GM21515 (cell line): ENCODE measurements at regions not wholly inside any gene's neighbourhood (a gene's known extent, or its start where the extent isn't known, plus 50 kb on each side); places are given as distances from the start of the nearest gene placed in this dataset.

Experiments used
- ATAC-seq: cut with Tn5 transposase; IDR thresholded peaks from one replicate; pipeline ENCODE4 v1.9.1; 2021; ENCODE audit not compliant: unreplicated experiment

DNA sequence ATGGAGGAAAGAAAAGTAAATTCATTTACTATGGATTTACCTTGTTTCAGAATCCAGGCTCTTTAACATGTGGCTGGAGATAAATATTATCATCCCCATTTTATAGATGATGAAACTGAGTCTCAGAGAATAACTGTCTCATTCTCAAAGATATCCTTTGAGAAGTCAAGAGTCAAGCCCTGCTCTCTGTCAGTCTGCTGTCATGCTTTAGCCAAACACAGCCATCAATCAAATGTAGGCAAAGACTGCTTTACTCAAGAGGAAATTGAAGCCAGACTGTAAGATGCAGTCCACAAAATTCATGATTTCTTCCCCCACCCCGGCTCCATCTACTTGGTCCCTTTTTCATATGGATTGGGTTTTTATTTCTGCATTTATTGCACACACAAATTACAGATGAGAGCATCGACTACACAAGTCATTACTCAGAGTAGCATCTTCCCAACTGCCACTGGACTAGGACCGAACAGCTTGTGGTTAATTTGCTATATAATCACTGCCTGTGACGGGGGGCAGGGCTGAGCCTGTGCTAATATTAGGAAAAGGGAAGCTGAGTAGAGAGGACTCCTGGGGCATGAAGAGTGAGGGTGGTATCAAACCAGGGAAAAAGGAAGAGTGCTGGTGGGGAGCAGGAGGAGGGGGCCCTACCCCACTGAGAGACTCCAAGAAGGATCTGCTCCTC is 102.7 kb upstream of the TOP1 start:
- no peak for ATAC-seq

DNA sequence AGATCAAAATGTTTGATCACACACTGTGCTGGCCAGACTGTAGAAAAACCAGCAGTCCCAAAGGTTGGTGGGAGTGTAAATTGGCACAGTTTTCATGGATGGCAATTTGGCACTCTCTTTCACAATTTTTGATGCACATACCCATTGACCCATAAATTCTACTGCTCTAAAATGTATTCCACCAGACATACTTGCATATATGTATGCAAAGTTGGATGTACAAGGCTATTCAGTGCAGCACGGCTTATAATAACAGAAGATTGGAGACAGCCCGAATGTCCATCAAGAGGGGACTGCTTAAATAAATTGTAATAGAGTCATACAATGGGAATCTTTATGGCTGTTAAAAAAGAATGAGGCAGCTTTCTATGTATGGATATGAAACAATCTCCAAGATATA is 101.7 kb upstream of the TOP1 start:
- no peak for ATAC-seq

DNA sequence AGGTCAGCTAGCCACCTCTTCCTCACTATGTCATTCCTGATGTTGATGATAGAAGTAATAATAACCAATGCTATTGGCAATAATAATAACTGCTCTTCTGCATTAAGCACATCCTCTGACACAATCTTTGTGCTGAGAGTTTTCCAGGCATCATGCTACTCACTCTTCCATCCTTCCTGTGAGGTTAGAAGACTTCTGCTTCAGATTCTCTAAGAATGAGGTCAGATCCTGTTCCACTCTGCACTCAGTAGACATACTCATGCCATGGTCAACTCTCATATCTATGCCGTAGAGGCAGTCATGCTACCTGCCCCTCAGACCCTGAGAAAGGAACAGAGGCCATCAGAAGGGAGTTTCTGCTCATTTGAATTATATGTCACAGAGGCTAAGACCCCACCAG is 98.1 kb upstream of the TOP1 start:
- no peak for ATAC-seq

DNA sequence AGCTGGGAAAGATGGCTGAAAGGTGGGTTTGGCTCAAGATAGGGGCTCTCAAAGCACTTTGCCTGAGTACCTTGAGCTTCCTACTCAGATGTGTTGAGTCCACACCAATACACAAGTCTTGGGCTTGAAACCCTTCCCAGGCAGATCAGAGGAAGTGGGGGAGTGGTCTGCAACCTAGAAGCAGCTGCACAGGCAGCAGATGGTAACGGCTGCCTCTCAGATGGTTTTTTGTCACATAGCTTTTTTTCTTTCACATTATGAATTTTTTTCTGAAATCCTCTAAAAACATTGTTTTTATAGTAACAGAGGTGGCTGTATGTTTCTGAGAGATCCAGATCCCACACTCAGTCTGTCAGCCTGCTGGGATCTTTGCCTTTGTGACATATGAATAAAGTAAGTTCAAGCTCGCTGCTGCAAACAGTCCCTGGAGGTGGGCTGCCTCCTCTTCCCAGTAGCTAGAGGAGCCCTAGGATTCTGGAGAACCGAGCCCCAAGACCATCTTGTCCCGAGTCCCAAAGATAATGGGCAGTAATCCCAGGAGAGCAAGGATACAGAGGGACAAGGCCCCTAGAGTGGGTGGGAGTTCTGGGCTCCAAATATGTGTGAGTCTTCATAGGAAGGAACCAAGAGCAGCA is 97.1 kb upstream of the TOP1 start:
- ATAC-seq, result no peak

DNA sequence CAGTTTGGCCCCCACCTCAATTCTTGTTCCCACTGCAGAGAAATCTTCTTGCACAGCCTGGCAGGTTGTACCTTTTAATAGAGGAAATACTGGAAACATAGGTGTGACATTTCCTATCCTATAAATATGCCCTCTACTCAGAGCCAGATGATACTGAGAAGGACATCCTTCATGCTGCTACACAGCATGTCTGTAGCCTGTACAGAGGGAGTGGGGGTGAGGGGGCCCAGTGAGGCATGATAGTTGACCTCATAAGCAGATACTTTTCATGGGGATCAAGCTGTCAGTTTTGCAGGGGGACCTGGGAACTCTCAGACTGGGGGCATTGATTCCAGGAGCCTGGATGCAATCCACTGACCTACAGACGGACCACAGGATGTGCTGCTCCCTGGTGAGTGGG is 96.2 kb upstream of the TOP1 start:
- no peak for ATAC-seq

DNA sequence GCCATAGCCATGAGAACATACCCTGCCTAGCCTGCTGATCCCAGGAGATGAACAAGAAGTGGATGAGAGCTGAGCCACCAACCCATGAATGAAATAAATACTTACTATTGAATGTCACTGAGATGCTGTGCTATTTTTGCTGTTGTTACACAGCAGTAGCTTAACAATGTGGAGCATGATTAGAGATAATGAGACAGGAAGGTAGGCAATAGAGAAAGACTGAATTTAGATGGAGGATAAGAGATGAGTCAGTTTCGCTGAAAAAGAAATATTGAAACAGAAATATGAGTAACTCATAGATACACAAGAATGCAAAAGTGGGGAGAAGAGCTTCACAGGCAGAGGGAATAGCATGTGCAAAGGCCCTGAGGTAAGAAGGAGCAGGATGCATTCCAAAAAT is 94.9 kb upstream of the TOP1 start:
- ATAC-seq, result no peak

DNA sequence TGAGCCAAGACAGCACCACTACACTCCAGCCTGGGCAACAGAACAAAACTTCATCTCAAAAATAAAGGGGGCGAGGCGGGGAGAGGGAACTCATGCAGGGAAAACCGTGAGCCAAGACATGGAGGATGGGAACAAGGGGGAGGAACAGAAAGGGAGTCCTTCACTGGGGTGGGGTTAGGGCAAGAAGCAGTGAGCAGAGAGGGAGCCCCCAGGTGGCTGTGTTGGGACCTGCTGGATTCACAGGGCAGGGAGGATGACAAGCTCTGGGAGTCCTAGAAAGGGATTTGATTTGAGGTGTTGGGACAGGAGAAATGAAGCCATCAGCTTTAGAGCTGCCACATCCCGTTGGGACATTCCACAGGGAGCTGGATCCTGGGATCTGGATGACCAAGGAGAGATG is 90.6 kb upstream of the TOP1 start:
- no peak for ATAC-seq

DNA sequence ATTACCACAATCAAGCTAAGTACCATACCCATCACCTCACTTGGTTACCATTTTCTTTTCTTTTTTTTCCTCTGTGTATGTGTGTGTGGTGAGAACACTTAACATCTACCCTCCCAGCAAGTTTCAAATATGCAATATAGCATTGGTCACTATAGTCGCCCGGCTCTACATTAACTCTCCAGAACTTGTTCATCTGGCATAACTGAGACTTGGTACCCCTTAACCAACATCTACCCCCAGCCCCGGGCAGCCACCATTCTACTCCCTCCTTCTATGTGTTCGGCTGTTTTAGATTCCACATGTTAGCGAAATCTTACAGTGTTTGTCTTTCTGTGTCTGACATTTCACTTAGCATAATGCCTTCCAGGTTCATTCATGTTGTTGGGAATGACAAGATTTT is 89.0 kb upstream of the TOP1 start:
- ATAC-seq, result no peak

DNA sequence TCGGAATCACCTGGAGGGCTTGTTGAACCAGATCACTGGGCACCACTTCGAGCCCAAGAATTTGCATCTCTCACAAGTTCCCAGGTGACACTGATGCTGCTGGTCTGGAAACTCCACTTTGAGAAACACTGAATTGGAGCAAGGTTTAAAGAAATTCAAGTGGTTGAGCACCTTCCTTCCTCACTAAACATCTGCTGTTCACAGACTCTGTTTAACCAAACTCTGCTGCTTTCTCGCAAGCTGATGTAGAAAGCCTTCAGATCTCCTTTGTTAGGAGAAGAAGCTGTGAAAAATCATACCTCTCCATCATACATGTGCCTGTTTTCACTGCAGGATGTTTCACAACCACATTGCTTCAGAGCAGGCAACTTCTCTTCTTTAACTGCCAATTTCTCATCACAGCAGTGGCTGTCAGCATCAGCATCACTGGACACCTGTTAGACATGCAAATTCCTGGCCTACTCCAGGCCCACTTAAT is 87.5 kb upstream of the TOP1 start:
- no peak for ATAC-seq

DNA sequence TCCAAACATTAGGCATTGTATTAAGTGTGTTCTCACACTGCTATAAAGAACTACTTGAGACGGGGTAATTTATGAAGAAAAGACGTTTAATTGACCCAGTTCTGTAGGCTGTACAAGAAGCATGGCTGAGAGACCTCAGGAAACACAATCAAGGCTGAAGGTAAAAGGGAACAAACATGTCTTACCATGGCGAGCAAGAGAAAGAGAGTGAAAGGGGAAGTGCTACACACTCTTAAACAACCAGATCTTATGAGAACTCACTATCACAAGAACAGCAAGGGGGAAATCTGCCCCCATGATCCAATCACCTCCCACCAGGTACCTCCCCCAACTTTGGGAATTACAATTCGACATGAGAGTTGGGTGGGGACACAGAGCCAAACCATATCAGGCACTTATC is 86.6 kb upstream of the TOP1 start:
- ATAC-seq, result no peak

DNA sequence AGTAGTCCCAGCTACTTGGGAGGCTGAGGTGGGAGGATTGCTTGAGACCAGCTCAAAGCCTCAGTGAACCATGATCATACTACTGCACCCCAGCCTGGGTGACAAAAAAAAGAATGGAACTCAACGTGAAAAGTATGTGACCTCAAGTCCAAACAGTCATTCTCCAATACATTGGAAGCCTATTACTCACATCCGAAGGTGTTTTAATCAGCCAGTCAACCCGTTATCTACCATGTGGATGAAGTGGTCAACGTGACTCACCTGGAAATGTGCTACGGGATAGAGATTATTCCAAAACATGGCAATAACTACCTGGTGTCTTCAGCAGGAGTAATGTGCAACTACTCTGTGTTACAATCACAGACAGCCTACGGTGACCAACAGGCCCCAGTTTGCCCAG is 85.8 kb upstream of the TOP1 start:
- ATAC-seq, result no peak

DNA sequence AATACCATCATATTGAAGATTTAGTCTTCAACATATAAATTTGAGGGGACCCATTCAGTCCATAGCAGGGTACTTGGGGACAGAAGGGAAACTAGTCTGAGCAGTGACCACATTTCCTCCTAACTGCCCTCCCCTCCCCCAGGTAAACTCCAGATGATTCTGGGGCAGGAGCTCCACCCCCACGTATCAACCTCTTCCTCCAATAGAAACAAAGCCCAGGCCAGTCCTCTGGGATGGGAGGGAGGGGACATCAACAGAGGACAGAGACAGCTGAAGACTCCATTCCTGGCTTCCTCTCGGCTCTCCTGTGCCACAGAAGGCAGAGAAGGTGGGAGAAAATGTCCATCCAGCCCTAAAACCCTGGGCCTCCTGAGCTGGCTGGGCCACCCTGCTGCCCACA is 85.0 kb upstream of the TOP1 start:
- ATAC-seq, result no peak

DNA sequence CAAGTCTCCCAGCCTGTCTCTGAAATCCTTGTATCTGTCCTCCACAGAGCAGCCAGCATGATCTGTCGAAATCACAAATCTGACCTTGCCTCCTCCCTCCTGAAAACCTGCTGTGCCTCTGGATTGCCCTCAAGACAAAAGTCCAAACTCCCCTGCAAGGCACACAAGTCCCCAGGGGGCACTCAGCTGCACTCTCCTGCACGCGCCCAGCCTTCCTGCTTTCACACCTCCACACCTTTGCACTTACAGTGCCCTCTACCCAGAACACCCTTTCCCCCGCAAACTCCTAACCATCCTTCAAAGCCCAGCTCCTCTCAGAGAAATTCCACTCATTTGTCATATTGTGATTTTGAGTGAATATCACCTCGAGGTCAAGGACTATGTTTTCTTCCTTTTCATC is 83.4 kb upstream of the TOP1 start:
- ATAC-seq, result no peak

DNA sequence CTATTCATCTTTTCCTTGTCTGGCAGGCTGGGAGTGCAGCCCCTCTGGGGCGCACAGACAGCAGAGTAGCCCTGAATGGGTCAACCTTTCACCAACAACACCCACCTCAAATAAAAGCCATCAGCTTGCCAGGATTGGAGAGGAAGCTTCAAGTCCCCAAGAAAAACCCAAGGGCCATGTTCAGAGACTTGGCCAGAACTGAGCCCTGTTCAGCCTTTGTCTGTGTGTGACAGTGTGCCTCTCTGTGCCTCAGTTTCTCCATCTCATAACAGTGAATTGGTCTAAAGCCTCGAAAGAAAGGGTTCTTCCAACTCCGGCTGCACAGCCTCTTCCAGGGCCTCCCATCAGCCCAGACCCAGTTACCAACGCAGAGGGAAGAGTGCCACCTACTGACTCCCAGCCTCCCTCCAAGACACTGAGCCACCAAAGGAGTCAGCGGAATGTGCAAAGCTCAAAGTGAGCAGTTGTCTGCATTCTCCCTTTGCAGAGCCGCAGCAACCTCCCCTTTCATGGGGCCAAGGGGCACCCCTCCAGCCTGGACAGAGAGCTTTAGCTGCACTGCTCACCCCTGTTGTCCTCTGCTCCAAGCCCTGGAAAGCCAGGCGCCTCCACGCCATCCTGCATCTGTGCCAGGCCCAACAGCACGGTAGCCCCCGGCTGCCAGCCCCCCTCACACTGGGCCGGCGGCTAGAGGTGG is 82.7 kb upstream of the TOP1 start:
- ATAC-seq, result no peak

DNA sequence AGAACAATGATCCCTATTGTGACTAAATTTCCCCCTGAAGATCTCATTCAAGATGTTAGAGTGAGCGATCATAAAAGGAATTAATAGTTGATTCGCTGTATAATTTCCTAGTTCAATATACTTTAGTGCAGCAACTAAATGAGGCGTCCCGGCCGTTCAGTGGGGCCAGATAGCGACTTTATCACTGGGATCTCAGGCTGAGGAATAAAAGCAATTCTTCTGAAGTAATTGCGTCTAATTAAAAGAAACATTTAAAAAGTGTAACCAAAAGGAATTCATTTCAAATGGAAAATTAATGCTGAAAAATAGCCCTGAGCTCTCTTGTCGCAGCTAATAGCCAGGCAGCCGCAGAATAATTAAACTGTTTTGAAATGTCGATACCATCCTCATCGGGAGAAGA is 82.2 kb upstream of the TOP1 start:
- ATAC-seq, result no peak

DNA sequence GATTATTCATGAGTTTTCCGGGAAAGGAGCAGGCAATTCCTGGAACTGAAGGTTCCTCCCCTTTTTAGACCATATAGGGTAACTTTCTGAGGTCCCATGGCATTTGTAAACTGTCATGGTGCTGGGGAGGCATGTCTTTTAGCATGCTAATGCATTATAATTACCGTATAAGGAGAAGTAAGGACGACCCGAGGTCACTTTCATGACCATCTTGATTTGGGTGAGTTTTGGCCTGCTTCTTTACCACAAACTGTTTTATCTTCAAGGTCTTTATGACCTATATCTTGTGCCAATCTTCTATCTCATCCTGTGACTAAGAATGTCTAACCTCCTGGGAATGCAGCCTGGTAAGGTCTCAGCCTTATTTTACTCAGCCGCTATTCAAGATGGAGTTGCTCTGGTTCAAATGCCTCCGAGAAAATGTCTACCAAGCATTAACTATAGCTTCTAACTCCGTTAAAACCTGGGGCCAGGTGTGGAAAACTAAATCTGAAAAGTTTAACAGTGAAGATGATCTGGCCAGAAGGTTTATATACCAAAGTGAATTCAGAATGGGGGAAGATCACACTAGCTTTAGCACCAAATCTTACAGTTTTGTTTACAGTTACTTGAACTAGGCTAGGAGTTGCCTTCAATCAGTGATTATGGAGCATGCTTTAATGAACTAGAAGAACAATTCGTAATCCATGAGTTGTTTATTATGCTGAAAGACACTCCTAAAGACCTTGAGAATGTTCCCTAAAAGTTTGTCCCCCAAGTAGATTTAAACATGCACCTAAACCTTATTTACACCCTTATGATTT is 80.0 kb upstream of the TOP1 start:
- no peak for ATAC-seq

DNA sequence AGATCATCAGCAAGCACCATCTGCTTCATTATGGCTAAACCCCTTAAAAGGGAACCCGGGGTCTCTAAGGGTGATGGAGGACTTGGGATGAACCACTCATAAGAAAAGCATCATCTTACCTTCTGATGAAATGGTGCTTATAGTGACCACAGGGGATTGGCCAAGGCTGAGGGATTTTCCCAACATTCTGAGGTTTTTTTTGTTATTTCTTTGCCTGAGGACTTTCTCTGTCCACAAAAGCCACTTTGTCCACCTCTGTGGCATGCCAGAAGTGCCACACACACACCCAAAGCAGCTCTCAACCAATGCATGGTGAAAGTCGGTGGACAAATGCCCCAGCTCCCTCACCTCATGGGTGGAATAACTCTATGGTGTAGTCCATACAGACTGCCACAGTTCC is 79.3 kb upstream of the TOP1 start:
- ATAC-seq, result no peak

DNA sequence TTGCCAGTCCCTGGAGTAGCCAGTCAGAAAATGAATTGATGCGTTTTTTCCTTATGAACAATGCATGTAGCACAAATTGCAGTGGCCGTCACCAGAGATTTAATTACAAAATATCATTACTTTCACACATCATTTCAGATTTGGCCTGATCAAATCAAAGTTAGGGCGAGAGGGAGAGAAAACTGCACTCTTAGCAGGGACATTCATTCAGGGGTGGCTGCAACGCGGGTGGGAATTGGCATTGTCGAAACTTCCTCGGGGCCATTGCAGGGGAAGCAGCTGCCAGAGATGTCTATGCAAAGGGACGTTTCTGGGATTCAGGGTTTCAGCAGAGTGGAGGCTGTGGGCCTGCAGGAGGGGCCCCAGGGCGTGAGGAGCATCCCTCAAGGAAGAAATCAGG is 76.5 kb upstream of the TOP1 start:
- ATAC-seq, result no peak

DNA sequence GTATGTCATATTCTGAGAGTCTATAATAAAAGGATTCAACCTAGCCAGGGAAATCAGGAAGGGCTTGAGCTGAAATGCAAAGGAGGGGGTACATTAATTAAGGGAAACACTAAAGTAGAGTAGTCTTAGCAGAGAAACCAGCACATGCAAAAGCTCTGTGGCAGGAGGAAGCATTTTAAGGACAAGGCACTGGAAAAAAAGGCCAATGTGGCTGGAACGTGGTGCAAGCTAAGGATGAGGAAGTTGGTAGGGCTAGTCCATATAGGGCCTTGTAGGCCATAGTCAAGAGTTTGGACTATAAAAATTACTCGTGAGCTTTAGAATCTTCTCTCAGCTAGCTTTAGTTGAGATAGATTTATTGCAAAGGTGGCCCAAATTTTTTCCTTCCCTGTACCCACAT is 75.2 kb upstream of the TOP1 start:
- ATAC-seq, result no peak

DNA sequence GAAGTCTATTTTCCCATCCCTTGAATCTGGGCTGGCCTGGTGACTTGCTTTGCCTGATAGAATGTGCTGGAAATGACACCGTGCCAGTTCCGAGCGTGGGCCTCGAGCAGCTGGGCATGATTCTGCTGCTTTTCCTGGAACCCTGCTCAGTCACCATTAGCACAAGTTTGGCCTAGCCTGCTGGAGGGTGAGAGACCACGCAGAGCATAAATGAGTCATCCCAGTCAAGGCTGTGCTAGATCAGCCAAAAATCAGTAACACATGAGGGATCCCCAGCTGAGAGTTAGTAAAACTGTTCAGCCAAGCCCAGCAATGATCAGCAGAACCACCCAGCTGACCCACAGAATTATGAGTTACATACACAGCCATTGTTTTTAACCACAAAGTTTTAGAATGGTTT is 74.8 kb upstream of the TOP1 start:
- ATAC-seq, result no peak

DNA sequence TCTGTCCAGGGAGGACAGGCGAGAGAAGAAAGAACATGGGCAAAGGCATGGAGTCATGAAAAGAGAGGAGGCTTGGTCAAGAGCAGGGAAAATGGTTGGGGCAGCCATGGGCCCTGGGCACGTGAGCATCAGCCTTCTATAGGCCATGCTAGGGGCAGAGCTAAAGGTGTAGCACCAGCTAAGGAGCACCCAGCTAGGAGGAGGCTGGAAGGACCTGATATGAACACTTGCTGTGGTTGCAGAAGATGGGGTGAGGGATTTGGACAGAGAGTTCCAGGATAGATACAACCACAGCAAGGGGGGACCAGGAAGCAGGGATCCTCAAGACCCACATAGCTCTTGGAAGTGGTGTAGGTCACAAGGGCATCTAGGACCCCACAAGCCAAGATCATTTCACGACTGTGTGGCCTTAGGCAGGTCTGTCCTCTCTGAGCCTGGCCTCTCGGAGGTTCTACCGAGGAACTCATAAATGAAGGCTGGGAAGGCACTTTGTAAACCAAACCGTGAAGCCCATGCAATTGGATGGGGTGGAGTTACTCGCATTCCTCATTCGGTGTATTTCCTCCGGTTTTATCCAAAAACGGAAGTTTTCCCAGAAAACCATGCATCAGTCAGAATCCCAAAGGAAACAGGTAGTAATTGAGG is 74.0 kb upstream of the TOP1 start:
- no peak for ATAC-seq
